HCT116 (cell line): ENCODE measurements at regions not wholly inside any gene's neighbourhood (a gene's known extent, or its start where the extent isn't known, plus 50 kb on each side); places are given as distances from the start of the nearest gene placed in this dataset.
A peak's percentile ranks its signal among the peaks of the same experiment; 100 is the strongest.

Source experiments
- ATAC-seq: fragments of 200-7000 bp; cut with Tn5 transposase; 2 replicates; pipeline ENCODE4 v1.9.1; 2020; ENCODE audit warnings: mild to moderate bottlenecking, moderate library complexity
- BruUV-seq: library from RNA; stranded (reverse); fragments of 400-500 nt; replicated peaks from 2 replicates; lab custom pipeline; 2021; lab: Mats Ljungman, UMichigan
- CTCF ChIA-PET: fragments of 300-600 bp; sonication (Branson Sonifier 250); formaldehyde crosslinking; loops from one replicate; lab custom pipeline; 2021; ENCODE audit warnings: antibody characterized with exemption; lab: Charles Lee
- POLR2A ChIA-PET: fragments of 300-600, 350-600 bp; sonication (Branson Sonifier 250); formaldehyde crosslinking; loops from one replicate; lab custom pipeline; 2021; ENCODE audit warnings: antibody characterized with exemption; lab: Charles Lee
- RAD21 ChIA-PET, 2 experiments: fragments of 300-600 bp; sonication (Branson Sonifier 250); formaldehyde crosslinking; loops; one replicate each; lab custom pipeline; 2023; ENCODE audit warnings: low total read pairs in 2 of 2; ENCODE audit not compliant: uncharacterized antibody in 2 of 2, unreplicated experiment in 2 of 2, low non-redundant PET in 1 of 2; lab: Charles Lee
- DNase-seq: peaks from one replicate; pipeline ENCODE4 v3.0.0-alpha.2; 2010; ENCODE audit warnings: low read depth, low spot score
- H2AFZ ChIP-seq: fragments of 200-600 bp; shearing (Covaris generic), sonication (generic); 2 replicates; pipeline ENCODE4 v1.6.1; 2017; ENCODE audit warnings: low read depth, mixed run types, mixed read lengths, antibody characterized with exemption, low read length; ENCODE audit not compliant: poor library complexity, severe bottlenecking
- H3K27ac ChIP-seq: 2 replicates; pipeline ENCODE4 v1.5.1; 2012; ENCODE audit warnings: low read depth, low read length
- H3K27me3 ChIP-seq: fragments of 200-600 bp; sonication (generic); 2 replicates; pipeline ENCODE4 v1.6.1; 2016; ENCODE audit warnings: mixed run types, low read length, mixed read lengths; ENCODE audit not compliant: insufficient read depth
- H3K36me3 ChIP-seq, 2 experiments: fragments of 200-500 bp in 1 of 2; fragments of 200-600 bp in 1 of 2; sonication (Bioruptor generic) in 1 of 2; sonication (generic) in 1 of 2; 2 replicates each; pipeline versions ENCODE4 v1.5.1 to v1.6.1; 2014 to 2016; ENCODE audit warnings: low read length in 2 of 2, inconsistent platforms in 1 of 2, mixed read lengths in 1 of 2, mixed run types in 1 of 2; ENCODE audit not compliant: insufficient read depth in 2 of 2, control insufficient read depth in 1 of 2
- H3K4me1 ChIP-seq, 2 experiments: fragments of 200-600 bp in 1 of 2; sonication (generic) in 1 of 2; 2 replicates each; pipeline versions ENCODE4 v1.5.1 to v1.6.1; 2012 to 2017; ENCODE audit warnings: low read length in 2 of 2, inconsistent platforms in 1 of 2, mild to moderate bottlenecking in 1 of 2, mixed read lengths in 1 of 2, mixed run types in 1 of 2, moderate library complexity in 1 of 2; ENCODE audit not compliant: insufficient read depth in 2 of 2, control insufficient read depth in 1 of 2
- H3K4me2 ChIP-seq: fragments of 200-600 bp; sonication (generic); 2 replicates; pipeline ENCODE4 v1.6.1; 2017; ENCODE audit warnings: mixed run types, low read length, mixed read lengths
- H3K4me3 ChIP-seq, 2 experiments: fragments of 200-600 bp in 1 of 2; sonication (generic) in 1 of 2; replicated peaks in 1 of 2; 2 replicates each; pipeline ENCODE4 v1.5.1; 2011 to 2016; ENCODE audit warnings: low read length in 2 of 2, control low read depth in 1 of 2, low read depth in 1 of 2, mild to moderate bottlenecking in 1 of 2, mixed read lengths in 1 of 2, mixed run types in 1 of 2
- H3K79me2 ChIP-seq: fragments of 200-600 bp; sonication (generic); 2 replicates; pipeline ENCODE4 v1.6.1; 2017; ENCODE audit warnings: mild to moderate bottlenecking, mixed run types, low read length, moderate library complexity, mixed read lengths; ENCODE audit not compliant: insufficient read depth
- H3K9ac ChIP-seq: fragments of 200-600 bp; sonication (generic); 2 replicates; pipeline ENCODE4 v1.6.1; 2016; ENCODE audit warnings: low read length, mixed read lengths
- H3K9me2 ChIP-seq: fragments of 200-600 bp; sonication (generic), shearing (Covaris generic); 2 replicates; pipeline ENCODE4 v1.6.1; 2017; ENCODE audit warnings: mixed run types, mild to moderate bottlenecking, moderate library complexity; ENCODE audit not compliant: insufficient read depth
- H3K9me3 ChIP-seq, 2 experiments: fragments of 200-500 bp in 1 of 2; fragments of 200-600 bp in 1 of 2; sonication (Bioruptor generic) in 1 of 2; sonication (generic) in 1 of 2; 2 replicates each; pipeline ENCODE4 v1.6.1; 2014 to 2017; ENCODE audit warnings: low read length in 2 of 2, mixed read lengths in 2 of 2, inconsistent platforms in 1 of 2, low read depth in 1 of 2, mild to moderate bottlenecking in 1 of 2, mixed run types in 1 of 2, moderate library complexity in 1 of 2; ENCODE audit not compliant: control insufficient read depth in 1 of 2, insufficient read depth in 1 of 2
- H4K20me1 ChIP-seq: fragments of 200-600 bp; sonication (generic), shearing (Covaris generic); 2 replicates; pipeline ENCODE4 v1.6.1; 2017; ENCODE audit warnings: mixed run types, mild to moderate bottlenecking, moderate library complexity; ENCODE audit not compliant: insufficient read depth
- ATF3 ChIP-seq: IDR thresholded peaks from 2 replicates; pipeline ENCODE4 v1.6.1; 2012
- CBX3 ChIP-seq: IDR thresholded peaks from 2 replicates; pipeline ENCODE4 v1.6.1; 2012; ENCODE audit warnings: low read depth
- CTCF ChIP-seq, 3 experiments: fragments of 200-600 bp in 1 of 3; sonication (generic) in 1 of 3; IDR thresholded peaks in 2 of 3; conservative IDR thresholded peaks in 1 of 3; 2 replicates each; pipeline ENCODE4 v1.5.1; 2012 to 2017; ENCODE audit warnings: low read depth in 2 of 3, low read length in 2 of 3, antibody characterized with exemption in 1 of 3, borderline replicate concordance in 1 of 3, control low read depth in 1 of 3, mild to moderate bottlenecking in 1 of 3, mixed read lengths in 1 of 3, mixed run types in 1 of 3, moderate library complexity in 1 of 3; ENCODE audit not compliant: insufficient read depth in 1 of 3
- EGR1 ChIP-seq: IDR thresholded peaks from 2 replicates; pipeline ENCODE4 v1.6.1; 2012; ENCODE audit warnings: low read depth
- EZH2phosphoT487 ChIP-seq: fragments of 200-600 bp; IDR thresholded peaks from 2 replicates; pipeline ENCODE4 v1.6.1; 2018; ENCODE audit warnings: antibody characterized with exemption, borderline replicate concordance
- FOSL1 ChIP-seq: IDR thresholded peaks from 2 replicates; pipeline ENCODE4 v1.6.1; 2012; ENCODE audit warnings: low read depth
- JUND ChIP-seq: IDR thresholded peaks from 2 replicates; pipeline ENCODE4 v1.6.1; 2012
- POLR2A ChIP-seq: IDR thresholded peaks from 2 replicates; pipeline ENCODE4 v1.7.0; 2011; ENCODE audit warnings: borderline replicate concordance; ENCODE audit not compliant: insufficient read depth, insufficient read length; ENCODE audit errors: extremely low read depth
- POLR2AphosphoS5 ChIP-seq: IDR thresholded peaks from 2 replicates; pipeline ENCODE4 v1.6.1; 2011; ENCODE audit warnings: mild to moderate bottlenecking, low read depth, low read length, moderate library complexity
- RAD21 ChIP-seq: IDR thresholded peaks from 2 replicates; pipeline ENCODE4 v1.6.1; 2012; ENCODE audit warnings: low read depth, mild to moderate bottlenecking
- REST ChIP-seq: IDR thresholded peaks from 2 replicates; pipeline ENCODE4 v1.6.1; 2012; ENCODE audit warnings: low read depth
- SIN3A ChIP-seq: IDR thresholded peaks from 2 replicates; pipeline ENCODE4 v1.6.1; 2012; ENCODE audit warnings: low read depth
- SRF ChIP-seq: IDR thresholded peaks from 2 replicates; pipeline ENCODE4 v1.6.1; 2012; ENCODE audit warnings: low read depth
- TCF7L2 ChIP-seq: IDR thresholded peaks from 2 replicates; pipeline ENCODE4 v1.7.0; 2011; ENCODE audit warnings: borderline replicate concordance, inconsistent platforms; ENCODE audit not compliant: insufficient read depth, insufficient read length; ENCODE audit errors: extremely low read depth
- YY1 ChIP-seq: IDR thresholded peaks from 2 replicates; pipeline ENCODE4 v1.6.1; 2011; ENCODE audit warnings: low read length, low read depth, moderate library complexity, mild to moderate bottlenecking; ENCODE audit not compliant: insufficient replicate concordance; ENCODE audit errors: extremely low read depth
- ZBTB33 ChIP-seq: IDR thresholded peaks from 2 replicates; pipeline ENCODE4 v1.6.1; 2011; ENCODE audit warnings: mild to moderate bottlenecking, low read length, moderate library complexity; ENCODE audit not compliant: insufficient replicate concordance; ENCODE audit errors: extremely low read depth
- ZNF274 ChIP-seq: fragments of 200-500 bp; sonication (Bioruptor generic); IDR thresholded peaks from 2 replicates; pipeline ENCODE4 v1.6.1; 2014; ENCODE audit warnings: mild to moderate bottlenecking, low read depth, low read length, inconsistent platforms
- intact Hi-C: fragments of 100-400 bp; cut with micrococcal nuclease; formaldehyde crosslinking; loops from 2 replicates; pipeline ENCODE4 v1.10.0; 2022

- Histone ChIP-seq H3K36me3 (no peaks in the 10 kb centered on the region), H3K9ac (no peak overlapping the region), H3K27me3 (no peaks in the 10 kb centered on the region), H3K4me2 (no peak overlapping the region), H4K20me1 (no peaks in the 10 kb centered on the region), H2AFZ (peak overlapping the region; percentile 63), H3K27ac (no peak overlapping the region), H3K4me3 (no peak overlapping the region), H3K9me2 (no peaks in the 10 kb centered on the region), H3K9me3 (no peaks in the 10 kb centered on the region), H3K79me2 (no peaks in the 10 kb centered on the region), H3K4me1 (peaks cover 5 to 32% of the 10 kb centered on the region in 2 experiments; a peak in 3 of 4 replicates)
- POLR2A ChIA-PET: interaction anchor here (1.5 kb wide), 1 partner anchor 32 kb away, joined by 3 read pairs; no protein-coding TSS in a partner anchor
- intact Hi-C loops: no loop called here
- RAD21 ChIA-PET: interaction anchor here in 1 of 2 experiments (0.6 kb wide), 1 partner anchor 27 kb away, joined by 5 read pairs; no protein-coding TSS in a partner anchor
- CTCF ChIA-PET: no interaction called here
- ATAC-seq (peak; percentile 44), DNase-seq (no peak)
- BruUV-seq: no TSS peak
- no peak for TF ChIP-seq ZNF274
- TF ChIP-seq EGR1: no peak
- TF ChIP-seq CBX3: no peak
- no peak for TF ChIP-seq SIN3A
- no peak for TF ChIP-seq TCF7L2
- no peak for TF ChIP-seq POLR2AphosphoS5
- no peak; the same call in 1 of the 2 replicates for TF ChIP-seq ATF3
- TF ChIP-seq JUND: no peak
- no peak for TF ChIP-seq SRF
- TF ChIP-seq REST: no peak
- TF ChIP-seq YY1: no peak
- TF ChIP-seq FOSL1: no peak
- no peak for TF ChIP-seq ZBTB33
- TF ChIP-seq RAD21: no peak
- no peak for TF ChIP-seq CTCF (IDR thresholded peaks at IDR 0.05 in 2 of 3, conservative IDR thresholded peaks at IDR 0.05 in 1 of 3; ENCODE audit: borderline replicate concordance in 1 of 3, insufficient read depth in 1 of 3, low read depth in 2 of 3, low read length in 2 of 3)
- no peak for TF ChIP-seq EZH2phosphoT487
- TF ChIP-seq POLR2A: no peak
Observed at GRCh38 chr6:26299286-26300042, 65.5 kb upstream of the BTN3A2 start.
